Left renal pelvis (tissue), 4 donors: ENCODE measurements at regions not wholly inside any gene's neighbourhood (a gene's known extent, or its start where the extent isn't known, plus 50 kb on each side); places are given as distances from the start of the nearest gene placed in this dataset.
"Not testable (repeated sequence)": the region's sequence is repeated elsewhere in the genome, so short reads cannot be mapped to it uniquely, and the experiment has no call there.

Experiments
- DNase-seq, 4 donors: peaks; one replicate each; pipeline ENCODE4 v3.0.0-alpha.2; 2013; ENCODE audit warnings: low read depth in 4 of 4, low spot score in 3 of 4

DNA sequence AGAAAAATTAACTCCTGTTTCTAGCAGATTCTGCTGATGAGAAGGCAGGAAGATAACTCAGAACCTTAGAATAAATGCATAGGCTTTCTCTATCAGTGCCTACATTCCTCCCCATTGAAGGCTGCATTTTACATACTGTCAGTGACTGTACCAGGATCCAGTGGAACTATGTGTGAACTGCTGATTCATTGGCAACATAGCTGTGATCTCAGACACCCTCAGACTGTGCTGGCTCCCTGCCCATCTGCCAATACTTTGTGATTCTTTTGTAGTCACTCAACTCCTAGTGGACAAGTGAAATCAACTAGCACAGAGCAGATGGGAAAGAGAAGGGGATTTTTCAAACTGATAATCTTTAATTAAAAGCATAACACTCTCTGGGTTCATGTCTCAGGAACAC lies 375.8 kb downstream of the MDFIC start:
- no peak for DNase-seq

DNA sequence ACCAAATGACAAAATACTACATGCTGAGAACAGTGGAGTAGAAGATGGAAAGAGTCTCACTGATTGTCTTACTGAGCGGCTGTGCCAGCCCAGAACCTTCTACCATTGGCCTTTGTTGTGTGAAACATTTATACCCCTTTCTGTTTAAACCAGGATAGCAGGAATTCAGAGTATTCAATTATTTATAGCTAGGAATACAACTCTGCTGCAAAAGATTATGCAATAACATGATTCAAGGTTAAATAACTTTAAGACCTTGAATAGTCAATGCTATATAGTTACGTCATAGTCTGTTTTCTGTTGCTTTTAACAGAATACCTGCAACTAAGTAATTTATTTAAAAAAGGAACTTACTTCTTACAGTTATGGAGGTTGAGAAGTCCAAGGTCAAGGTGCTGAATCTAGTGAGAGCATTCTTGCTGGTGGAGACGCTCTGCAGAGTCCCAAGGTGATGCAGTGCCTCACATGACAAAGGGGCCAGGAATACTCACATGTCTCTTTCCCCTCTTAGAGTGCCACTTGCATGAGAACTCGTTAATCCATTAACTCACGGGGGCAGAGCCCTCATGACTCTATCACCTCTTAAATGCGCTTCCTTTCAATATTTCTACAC lies 371.8 kb downstream of the MDFIC start:
- DNase-seq, result no peak

DNA sequence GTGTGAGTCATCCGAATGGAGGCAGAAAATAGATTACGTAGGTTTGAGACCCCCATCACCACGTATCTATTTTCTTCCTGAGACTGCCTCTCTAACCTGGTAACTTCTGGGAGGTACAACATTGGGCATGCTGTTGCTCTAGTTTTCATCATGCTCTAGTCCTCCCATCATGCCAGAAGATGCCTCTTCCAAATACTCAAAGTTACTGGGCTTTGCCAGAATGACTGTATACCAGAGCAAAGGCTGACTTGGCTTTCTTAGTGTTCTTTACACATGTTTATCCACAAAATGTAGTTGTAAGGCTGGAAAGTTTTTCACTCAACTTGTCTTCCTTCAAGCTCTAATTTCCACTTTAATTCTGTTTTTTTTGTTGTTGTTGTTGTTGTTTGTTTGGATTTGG lies 370.5 kb downstream of the MDFIC start:
- no peak for DNase-seq

DNA sequence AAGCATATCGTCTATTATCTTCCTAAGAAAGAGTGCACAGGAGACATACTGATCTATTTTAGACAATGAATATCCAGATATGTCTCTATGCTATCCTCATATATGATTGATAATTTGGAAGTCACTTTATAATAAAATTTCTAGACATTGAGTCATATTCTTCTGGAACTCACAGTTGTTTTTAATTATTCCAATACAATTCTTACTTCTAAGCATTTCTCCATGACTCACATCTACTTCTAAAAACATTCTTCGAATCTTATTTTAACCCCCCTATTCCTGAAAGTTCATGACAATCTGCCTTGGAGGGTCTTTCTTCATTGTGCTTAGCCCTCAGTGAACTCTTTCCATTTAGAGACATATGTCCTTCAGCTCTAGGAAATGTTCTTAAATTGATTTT lies 368.1 kb downstream of the MDFIC start:
- no peak for DNase-seq

DNA sequence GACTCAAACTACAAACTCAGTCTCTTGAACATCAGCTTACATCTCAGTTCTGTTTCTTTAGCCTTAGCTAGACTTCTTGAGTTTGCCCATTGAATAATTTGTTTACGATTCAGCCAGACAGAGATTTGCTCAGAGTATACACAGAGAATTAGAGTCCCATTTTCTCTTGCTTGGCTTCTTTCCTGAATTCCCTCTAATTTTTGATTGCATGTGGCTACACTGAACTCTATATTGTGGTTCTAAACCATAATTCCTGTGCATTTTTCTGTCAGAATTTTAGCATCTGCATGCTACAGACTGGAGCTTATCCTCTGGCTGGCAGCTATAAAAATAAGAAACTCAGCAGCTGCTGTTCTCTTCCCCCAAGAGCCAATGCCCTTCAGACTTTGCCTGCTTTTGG lies 354.9 kb downstream of the MDFIC start:
- DNase-seq, result no peak

DNA sequence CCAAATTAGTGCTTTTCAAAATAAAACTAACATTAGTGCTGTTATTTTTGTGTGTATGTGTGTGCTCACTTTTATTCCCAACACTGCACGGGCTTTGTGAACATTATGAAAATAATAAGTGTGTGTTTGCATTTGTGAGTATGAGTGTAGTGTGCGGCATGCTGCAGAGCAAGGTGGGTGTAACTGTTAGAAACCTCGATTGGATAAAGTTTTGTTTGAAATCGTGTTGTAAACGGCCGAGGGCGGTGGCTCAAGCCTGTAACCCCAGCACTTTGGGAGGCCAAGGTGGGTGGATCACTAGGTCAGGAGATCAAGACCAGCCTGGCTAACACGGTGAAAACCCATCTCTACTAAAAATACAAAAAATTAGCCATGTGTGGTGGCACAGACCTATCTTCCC lies 352.0 kb downstream of the MDFIC start:
- not testable (repeated sequence) for DNase-seq

DNA sequence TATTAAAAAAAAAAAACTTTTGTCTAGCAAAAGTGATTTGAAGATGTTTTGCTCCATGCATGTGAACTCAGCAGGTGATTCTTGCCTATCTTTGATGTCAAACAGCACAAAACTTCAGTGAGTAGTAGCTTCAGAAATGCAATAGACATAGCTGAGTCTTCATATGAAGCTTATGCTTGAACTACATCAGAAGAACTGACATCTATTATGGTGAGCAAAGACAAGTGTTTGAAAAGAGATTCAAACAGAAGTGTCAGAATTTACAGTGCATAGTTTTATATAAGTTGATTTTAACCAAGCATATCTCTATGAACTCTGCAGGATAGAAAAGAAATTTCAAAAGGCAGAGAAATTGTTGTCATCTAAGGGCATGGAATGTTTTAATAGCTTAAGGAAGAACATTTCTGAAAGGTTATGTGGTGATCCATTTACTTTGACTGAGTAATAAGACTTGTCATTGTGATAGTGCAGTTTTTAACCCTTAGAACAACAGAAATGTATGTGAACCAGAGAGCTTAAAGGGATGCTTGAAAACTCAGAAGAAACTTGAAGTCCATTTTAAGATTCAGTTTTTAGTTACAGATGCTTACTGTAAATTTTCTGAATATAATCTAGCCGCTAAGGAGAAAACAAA lies 351.4 kb downstream of the MDFIC start:
- no peak for DNase-seq

DNA sequence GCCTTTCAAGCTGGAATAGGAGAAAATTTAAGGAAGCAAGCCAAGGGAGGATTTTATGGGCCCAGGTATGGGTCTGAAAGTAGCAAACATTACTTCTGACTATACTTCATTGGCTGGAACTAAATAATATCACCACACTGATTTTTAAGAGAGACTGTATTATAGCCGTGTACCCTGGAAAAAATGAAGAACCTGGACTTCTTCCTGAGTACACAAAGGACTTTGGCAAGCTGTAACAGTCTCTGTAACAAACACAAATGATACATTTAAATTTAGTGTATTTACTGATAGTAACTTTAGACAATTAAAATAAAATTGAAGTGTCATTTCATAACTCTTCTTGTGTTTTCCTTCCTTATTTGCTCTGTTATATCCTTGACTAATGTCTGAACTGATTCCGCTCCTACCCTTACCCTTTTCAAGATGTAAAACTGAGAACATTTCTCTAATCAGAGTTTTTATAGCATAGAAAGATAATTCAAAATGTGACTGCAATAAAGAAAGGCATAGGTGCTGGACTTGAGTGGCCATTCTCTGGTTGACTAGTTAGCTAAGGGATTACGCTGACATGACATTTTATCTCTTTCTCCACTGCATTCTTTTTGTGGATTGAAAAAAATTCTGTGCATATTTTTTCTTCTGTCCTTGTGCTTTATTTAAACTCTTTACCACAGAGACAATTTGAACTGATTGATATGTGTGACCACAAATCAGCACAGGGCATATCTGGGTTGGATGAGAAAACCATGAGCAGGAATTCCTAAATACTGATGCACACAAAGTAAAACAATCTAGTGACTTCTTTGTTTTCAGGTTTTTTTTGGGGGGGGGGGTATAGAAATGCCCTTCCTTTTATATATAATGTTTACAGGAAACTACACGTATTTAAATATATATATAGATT lies 349.7 kb downstream of the MDFIC start:
- no peak for DNase-seq

DNA sequence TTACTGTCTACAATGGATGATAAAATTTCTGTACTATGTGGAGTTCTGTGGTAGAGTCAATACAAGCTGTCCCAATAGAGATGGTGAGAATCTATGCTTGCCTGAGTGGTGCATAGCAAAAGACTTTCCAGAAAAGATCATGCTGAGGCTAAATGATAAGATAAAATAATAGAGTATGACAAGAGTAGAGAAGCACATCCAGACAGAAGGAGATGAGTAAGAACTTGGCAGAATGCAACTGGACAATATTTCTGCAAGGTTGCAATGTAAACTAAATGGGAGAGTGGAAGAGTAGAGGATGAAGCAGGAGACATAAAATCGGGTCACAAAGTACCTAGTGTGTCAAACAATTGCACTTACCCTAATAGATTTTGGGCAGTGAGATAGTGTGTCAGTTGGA lies 347.6 kb downstream of the MDFIC start:
- no peak for DNase-seq

DNA sequence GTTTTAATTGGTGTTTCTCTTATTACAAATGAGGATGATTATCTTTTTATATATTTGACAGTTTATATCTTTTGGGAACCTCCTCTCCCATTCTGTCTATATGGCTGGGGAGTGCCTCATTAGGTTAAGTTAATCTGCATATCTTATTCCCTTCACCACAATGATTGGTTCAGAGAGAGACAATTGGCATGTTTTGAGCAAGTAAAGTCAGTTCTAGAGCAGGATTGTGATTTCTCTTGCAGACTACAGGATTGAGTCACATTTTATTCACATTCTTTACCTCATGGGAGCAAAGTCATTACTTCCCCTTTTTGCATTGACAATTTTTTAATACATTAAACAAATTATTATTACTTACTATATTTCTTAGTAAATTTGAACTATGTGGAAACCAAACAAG lies 345.6 kb downstream of the MDFIC start:
- no peak for DNase-seq

DNA sequence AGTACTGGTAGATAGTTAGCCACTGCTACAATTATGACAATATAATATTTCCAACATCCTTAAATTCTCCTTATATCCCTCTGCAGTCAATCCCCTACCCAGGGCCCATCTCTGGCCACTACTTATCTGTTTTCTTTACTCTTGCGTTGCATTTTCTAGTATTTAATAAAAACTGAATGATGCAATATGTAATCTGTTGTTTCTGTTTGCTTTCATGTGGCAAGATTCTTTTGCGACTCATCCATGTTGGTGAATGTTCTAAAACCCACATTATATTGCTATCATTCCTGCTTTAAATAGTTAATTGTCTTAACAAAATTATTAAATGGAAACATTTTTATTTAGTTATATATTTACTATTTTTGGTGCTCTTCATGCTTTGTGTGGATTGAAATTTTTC lies 338.5 kb downstream of the MDFIC start:
- no peak for DNase-seq

DNA sequence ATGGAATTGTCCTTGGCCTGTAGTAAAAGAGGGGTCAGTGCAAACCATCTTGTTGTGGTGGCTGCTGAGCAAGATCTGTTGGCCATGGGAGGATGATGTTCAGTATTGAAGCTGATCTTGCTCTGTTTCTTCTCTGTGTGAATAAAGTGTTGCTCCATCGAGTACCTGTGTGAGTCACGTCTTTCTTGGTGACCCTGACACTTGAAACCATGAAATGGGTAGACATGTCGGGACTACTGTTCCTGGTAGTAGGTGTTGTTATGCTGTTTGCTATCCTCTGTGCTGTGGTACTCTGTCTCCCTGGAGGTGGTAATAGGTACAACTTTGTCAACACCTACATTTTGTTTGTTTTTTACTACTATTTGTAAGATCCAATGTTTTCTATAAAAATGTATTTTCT lies 330.6 kb downstream of the MDFIC start:
- DNase-seq, result no peak

DNA sequence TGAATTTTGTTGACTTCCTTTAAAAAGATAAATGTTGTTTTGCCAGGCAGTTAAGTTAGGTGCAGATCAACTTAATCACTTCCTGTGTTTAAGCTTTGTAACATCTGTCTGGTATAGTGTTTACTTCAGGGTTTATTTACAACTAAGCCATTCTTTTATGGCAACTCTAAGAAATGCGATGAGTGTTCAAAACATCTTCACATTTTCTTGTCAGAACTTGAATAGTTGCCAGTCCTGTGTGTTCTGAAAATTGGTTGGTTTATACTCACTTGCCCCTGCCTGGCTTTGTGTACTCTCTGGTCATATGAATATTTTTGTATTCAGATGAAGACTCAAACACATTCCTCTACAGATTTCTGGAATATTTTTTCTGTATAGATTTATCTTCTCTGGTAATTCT lies 327.2 kb downstream of the MDFIC start:
- no peak for DNase-seq

DNA sequence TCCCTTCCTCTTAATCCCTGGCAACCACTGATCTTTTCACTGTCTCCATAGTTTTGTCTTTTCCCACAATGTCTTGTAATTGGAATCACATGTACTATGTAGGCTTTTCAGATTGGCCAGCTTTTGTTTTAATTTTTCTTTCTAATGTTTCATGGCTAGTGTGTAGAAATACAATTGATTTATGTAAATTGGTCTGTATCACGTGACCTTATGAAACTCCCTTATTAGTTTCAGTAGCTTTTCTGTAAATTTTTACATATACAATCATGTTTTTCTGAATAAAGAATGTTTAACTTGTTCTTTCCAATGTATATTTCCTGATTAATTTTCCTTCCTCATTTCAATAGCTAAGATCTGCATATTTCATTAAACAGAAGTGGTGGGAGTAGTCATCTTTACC lies 319.3 kb downstream of the MDFIC start:
- no peak for DNase-seq

DNA sequence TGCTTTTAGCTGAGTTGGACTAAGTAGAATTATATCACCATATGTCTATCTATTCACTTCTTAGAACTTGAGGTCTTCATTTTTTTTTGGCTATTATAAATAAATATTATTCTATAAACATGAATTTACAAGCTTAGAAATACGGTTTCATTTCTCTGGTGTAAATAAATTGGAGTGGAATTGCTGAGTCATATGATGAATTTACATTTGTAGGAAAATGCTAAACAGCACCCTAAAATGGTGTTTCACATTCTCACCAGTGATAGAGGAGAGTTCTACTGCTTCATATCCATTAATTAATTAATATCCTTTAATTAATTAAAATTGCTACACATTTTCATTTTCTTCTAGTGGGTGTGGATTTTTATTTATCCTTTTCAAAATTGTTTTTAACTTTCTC lies 318.3 kb downstream of the MDFIC start:
- DNase-seq, result no peak

DNA sequence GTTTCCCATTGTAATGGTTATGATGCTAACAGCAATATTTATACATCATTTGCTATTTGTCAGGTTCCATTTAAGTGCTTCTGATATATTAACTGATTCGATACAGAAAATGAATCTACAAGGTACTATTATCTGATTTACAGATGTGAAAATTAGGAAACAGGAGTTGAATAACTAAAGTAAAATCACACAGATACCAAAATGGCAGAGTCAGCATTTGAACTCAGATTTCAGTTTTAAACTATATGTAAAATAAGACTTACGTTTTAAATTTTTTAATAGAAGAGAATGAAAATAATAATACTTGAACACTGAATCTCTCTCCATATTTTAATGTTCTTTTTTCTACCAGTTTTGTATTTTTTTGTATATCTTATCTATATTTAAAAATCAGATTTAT lies 313.2 kb downstream of the MDFIC start:
- DNase-seq, result no peak

DNA sequence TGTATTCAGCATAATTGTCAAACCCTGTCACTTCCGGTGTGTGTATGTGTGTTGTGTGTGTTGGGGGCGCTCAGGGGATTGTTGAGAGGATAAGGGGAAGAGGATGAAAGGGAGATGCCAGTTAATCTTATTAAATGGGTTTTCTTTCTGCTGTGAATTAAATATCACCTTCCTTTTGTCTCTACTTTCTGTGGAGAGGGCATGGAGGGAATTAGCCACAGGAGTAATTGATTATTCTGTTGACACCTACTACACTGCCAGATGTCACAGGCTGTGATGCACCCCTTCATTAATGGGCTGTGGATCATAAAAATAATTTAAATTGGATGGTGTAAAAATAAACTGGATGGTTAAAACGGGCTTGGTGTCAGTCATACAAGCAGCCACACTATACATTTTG lies 311.9 kb downstream of the MDFIC start:
- no peak for DNase-seq

DNA sequence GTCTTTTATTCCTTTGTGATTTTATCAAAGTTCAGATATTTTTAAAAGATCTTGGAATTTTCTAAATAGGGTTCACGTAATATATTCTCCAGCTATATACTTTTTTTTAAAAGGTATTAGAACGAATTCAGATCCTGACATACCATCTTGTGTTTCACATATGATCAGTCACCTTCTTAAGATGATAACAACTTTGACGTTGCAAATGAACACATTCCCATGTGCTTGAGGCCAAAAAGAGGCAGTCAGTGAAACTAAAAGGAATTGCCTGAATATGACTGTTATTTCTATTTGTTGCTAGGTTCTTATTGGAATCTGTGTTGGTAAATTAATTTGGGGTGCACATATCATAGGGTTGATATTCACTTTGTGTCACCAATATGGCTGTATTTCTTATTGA lies 310.1 kb downstream of the MDFIC start:
- no peak for DNase-seq

DNA sequence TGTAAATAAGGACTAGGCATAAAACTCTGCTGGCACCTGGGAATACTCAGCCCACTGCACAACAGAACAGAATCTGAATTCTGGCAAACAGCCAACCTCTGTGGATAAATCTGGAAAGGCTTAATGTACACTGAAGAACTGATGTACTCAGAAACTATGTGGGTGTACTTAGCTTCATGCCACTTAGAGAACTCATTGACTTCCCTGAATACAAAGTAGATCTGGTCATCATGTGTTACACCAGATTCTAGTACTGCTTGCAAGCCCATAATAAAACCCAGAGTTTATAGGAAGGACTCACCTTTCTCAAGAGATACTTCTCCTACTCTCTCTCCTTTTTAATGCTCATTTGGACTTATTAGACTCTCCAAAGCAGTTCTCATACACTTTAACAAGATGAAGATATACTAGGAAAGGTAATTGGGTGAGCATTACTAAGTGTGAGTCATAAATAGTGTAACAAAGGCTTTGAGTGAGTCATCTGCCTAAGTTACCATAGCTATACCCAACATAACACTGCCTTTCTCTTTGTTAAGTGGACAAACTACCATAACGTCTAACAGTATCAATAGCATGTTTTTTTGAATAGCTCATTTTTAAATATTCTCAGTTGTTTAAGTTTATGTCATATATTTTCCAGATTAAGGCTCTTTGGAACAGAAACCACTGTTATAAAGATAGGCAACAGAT lies 309.1 kb downstream of the MDFIC start:
- no peak for DNase-seq

DNA sequence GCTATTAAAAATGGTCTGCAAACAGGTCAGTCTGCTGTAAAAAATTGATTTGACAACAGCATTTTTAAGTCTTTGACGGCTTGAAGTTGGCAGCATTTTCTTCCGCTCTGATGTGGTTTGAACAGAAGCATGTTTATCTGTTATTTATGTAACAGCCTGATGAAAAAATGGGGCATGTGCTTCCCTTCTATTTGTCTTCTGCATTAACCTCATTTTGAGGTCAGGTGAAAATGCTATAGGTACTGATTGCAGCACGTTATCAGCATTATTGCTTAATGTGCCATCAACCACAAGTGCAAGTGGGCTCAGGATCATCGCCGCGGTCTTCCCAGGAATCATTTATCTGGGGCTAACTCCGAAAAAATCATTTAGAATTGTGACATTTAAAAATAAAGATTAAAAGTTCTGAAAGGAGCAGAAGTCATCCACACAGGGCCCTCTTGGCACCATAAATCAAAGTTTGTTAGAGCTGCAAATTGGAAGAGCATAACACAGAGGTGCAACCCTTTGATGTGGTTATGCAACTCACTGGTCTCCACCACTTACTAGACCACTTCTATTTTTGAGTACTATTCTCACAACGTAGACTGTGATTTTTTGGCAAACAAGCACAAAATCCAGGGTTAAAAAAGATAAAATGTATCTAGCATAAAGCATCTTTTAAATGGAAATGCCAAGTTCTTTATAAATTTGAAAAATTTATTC lies 307.7 kb downstream of the MDFIC start:
- DNase-seq, result no peak
